HCT116 (cell line): ENCODE measurements at regions not wholly inside any gene's neighbourhood (a gene's known extent, or its start where the extent isn't known, plus 50 kb on each side); places are given as distances from the start of the nearest gene placed in this dataset.

ENCODE experiments used
- CBX3 ChIP-seq: IDR thresholded peaks from 2 replicates; pipeline ENCODE4 v1.6.1; 2012; ENCODE audit warnings: low read depth
- CTCF ChIP-seq, 3 experiments: fragments of 200-600 bp in 1 of 3; sonication (generic) in 1 of 3; IDR thresholded peaks in 2 of 3; conservative IDR thresholded peaks in 1 of 3; 2 replicates each; pipeline ENCODE4 v1.5.1; 2012 to 2017; ENCODE audit warnings: low read depth in 2 of 3, low read length in 2 of 3, antibody characterized with exemption in 1 of 3, borderline replicate concordance in 1 of 3, control low read depth in 1 of 3, mild to moderate bottlenecking in 1 of 3, mixed read lengths in 1 of 3, mixed run types in 1 of 3, moderate library complexity in 1 of 3; ENCODE audit not compliant: insufficient read depth in 1 of 3
- EZH2 ChIP-seq: fragments of 200-600 bp; sonication (generic); IDR thresholded peaks from 2 replicates; pipeline ENCODE4 v1.6.1; 2017; ENCODE audit warnings: antibody characterized with exemption, mixed run types
- EZH2phosphoT487 ChIP-seq: fragments of 200-600 bp; IDR thresholded peaks from 2 replicates; pipeline ENCODE4 v1.6.1; 2018; ENCODE audit warnings: antibody characterized with exemption, borderline replicate concordance
- JUND ChIP-seq: IDR thresholded peaks from 2 replicates; pipeline ENCODE4 v1.6.1; 2012
- POLR2A ChIP-seq: IDR thresholded peaks from 2 replicates; pipeline ENCODE4 v1.7.0; 2011; ENCODE audit warnings: borderline replicate concordance; ENCODE audit not compliant: insufficient read depth, insufficient read length; ENCODE audit errors: extremely low read depth
- POLR2AphosphoS5 ChIP-seq: IDR thresholded peaks from 2 replicates; pipeline ENCODE4 v1.6.1; 2011; ENCODE audit warnings: mild to moderate bottlenecking, low read depth, low read length, moderate library complexity
- RAD21 ChIP-seq: IDR thresholded peaks from 2 replicates; pipeline ENCODE4 v1.6.1; 2012; ENCODE audit warnings: low read depth, mild to moderate bottlenecking
- SRF ChIP-seq: IDR thresholded peaks from 2 replicates; pipeline ENCODE4 v1.6.1; 2012; ENCODE audit warnings: low read depth
- TCF7L2 ChIP-seq: IDR thresholded peaks from 2 replicates; pipeline ENCODE4 v1.7.0; 2011; ENCODE audit warnings: borderline replicate concordance, inconsistent platforms; ENCODE audit not compliant: insufficient read depth, insufficient read length; ENCODE audit errors: extremely low read depth
- YY1 ChIP-seq: IDR thresholded peaks from 2 replicates; pipeline ENCODE4 v1.6.1; 2011; ENCODE audit warnings: low read length, low read depth, moderate library complexity, mild to moderate bottlenecking; ENCODE audit not compliant: insufficient replicate concordance; ENCODE audit errors: extremely low read depth
- ZNF274 ChIP-seq: fragments of 200-500 bp; sonication (Bioruptor generic); IDR thresholded peaks from 2 replicates; pipeline ENCODE4 v1.6.1; 2014; ENCODE audit warnings: mild to moderate bottlenecking, low read depth, low read length, inconsistent platforms
- TF ChIP-seq, protein P1 (sequence below): IDR thresholded peaks from 2 replicates; pipeline ENCODE4 v1.6.1; 2012; ENCODE audit warnings: low read depth

- TF ChIP-seq POLR2A (no peak), CTCF (IDR thresholded peaks at IDR 0.05 in 2 of 3, conservative IDR thresholded peaks at IDR 0.05 in 1 of 3; ENCODE audit: borderline replicate concordance in 1 of 3, insufficient read depth in 1 of 3, low read depth in 2 of 3, low read length in 2 of 3) (no peak), POLR2AphosphoS5 (no peak), SRF (no peak), TCF7L2 (no peak), RAD21 (no peak), CBX3 (no peak), EZH2 (no peak), ZNF274 (no peak), EZH2phosphoT487 (no peak), YY1 (no peak), JUND (no peak)
- TF ChIP-seq, protein P1, sequence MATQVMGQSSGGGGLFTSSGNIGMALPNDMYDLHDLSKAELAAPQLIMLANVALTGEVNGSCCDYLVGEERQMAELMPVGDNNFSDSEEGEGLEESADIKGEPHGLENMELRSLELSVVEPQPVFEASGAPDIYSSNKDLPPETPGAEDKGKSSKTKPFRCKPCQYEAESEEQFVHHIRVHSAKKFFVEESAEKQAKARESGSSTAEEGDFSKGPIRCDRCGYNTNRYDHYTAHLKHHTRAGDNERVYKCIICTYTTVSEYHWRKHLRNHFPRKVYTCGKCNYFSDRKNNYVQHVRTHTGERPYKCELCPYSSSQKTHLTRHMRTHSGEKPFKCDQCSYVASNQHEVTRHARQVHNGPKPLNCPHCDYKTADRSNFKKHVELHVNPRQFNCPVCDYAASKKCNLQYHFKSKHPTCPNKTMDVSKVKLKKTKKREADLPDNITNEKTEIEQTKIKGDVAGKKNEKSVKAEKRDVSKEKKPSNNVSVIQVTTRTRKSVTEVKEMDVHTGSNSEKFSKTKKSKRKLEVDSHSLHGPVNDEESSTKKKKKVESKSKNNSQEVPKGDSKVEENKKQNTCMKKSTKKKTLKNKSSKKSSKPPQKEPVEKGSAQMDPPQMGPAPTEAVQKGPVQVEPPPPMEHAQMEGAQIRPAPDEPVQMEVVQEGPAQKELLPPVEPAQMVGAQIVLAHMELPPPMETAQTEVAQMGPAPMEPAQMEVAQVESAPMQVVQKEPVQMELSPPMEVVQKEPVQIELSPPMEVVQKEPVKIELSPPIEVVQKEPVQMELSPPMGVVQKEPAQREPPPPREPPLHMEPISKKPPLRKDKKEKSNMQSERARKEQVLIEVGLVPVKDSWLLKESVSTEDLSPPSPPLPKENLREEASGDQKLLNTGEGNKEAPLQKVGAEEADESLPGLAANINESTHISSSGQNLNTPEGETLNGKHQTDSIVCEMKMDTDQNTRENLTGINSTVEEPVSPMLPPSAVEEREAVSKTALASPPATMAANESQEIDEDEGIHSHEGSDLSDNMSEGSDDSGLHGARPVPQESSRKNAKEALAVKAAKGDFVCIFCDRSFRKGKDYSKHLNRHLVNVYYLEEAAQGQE, result no peak
Observed at GRCh38 chr14:53764846-53765245, 191.8 kb downstream of the BMP4 start.
